H1 (cell line): ENCODE measurements at regions not wholly inside any gene's neighbourhood (a gene's known extent, or its start where the extent isn't known, plus 50 kb on each side); places are given as distances from the start of the nearest gene placed in this dataset.

Experiments
- BRCA1 ChIP-seq: IDR thresholded peaks from 2 replicates; pipeline ENCODE4 v1.6.1; 2012; ENCODE audit warnings: low read depth, low read length, improper control_type of control experiment
- CREB1 ChIP-seq: IDR thresholded peaks from 2 replicates; pipeline ENCODE4 v1.6.1; 2012; ENCODE audit warnings: inconsistent platforms
- CTCF ChIP-seq, 3 experiments: IDR thresholded peaks; 1 replicate in 2 of 3; 2 replicates in 1 of 3; pipeline versions ENCODE4 v1.5.1 to v1.6.1; 2011; ENCODE audit warnings: low read length in 3 of 3, mild to moderate bottlenecking in 3 of 3, inconsistent platforms in 2 of 3, low read depth in 1 of 3, moderate library complexity in 1 of 3; ENCODE audit not compliant: insufficient read depth in 1 of 3; ENCODE audit errors: control extremely low read depth in 1 of 3
- EP300 ChIP-seq, 2 experiments: IDR thresholded peaks; 1 replicate in 1 of 2; 2 replicates in 1 of 2; pipeline ENCODE4 v1.6.1; 2011 to 2012; ENCODE audit warnings: low read depth in 2 of 2, low read length in 2 of 2, mild to moderate bottlenecking in 2 of 2, borderline replicate concordance in 1 of 2, inconsistent platforms in 1 of 2, moderate library complexity in 1 of 2
- EZH2 ChIP-seq: fragments of 200-600 bp; sonication (generic); IDR thresholded peaks from 2 replicates; pipeline ENCODE4 v1.7.1; 2012; ENCODE audit warnings: low read depth, mild to moderate bottlenecking, moderate library complexity, low read length, inconsistent platforms; ENCODE audit not compliant: severe bottlenecking
- JUN ChIP-seq: IDR thresholded peaks from 2 replicates; pipeline ENCODE4 v1.6.1; 2011; ENCODE audit warnings: low read depth, mild to moderate bottlenecking, improper control_type of control experiment, low read length
- POLR2A ChIP-seq, 2 experiments: IDR thresholded peaks; 1 replicate in 1 of 2; 2 replicates in 1 of 2; pipeline ENCODE4 v1.6.1; 2011; ENCODE audit warnings: low read depth in 2 of 2, low read length in 2 of 2, mild to moderate bottlenecking in 2 of 2; ENCODE audit errors: control extremely low read depth in 1 of 2
- POLR2AphosphoS5 ChIP-seq: IDR thresholded peaks from 2 replicates; pipeline ENCODE4 v1.6.1; 2011; ENCODE audit warnings: low read depth, low read length
- RXRA ChIP-seq: IDR thresholded peaks from 2 replicates; pipeline ENCODE4 v1.6.1; 2011; ENCODE audit warnings: low read depth, mild to moderate bottlenecking, low read length, moderate library complexity; ENCODE audit not compliant: insufficient read depth
- SIN3A ChIP-seq, 2 experiments: IDR thresholded peaks in 1 of 2; conservative IDR thresholded peaks in 1 of 2; 2 replicates each; pipeline ENCODE4 v1.6.1; 2011 to 2012; ENCODE audit warnings: low read length in 2 of 2, improper control_type of control experiment in 1 of 2, low read depth in 1 of 2, mild to moderate bottlenecking in 1 of 2
- SRF ChIP-seq: IDR thresholded peaks from 2 replicates; pipeline ENCODE4 v1.6.1; 2011; ENCODE audit warnings: mild to moderate bottlenecking, low read depth, low read length, moderate library complexity
- TAF7 ChIP-seq: optimal IDR thresholded peaks from 2 replicates; pipeline ENCODE3; 2011; ENCODE audit warnings: low read depth, mild to moderate bottlenecking, inconsistent platforms, low read length, moderate library complexity, borderline replicate concordance

- TF ChIP-seq CTCF (IDR thresholded peaks at IDR 0.05; ENCODE audit: control extremely low read depth in 1 of 3, insufficient read depth in 1 of 3, low read depth in 1 of 3, low read length in 3 of 3) (no peak), POLR2A (IDR thresholded peaks at IDR 0.05; ENCODE audit: control extremely low read depth in 1 of 2, low read depth in 2 of 2, low read length in 2 of 2) (no peak), SIN3A (conservative IDR thresholded peaks at IDR 0.05 in 1 of 2, IDR thresholded peaks at IDR 0.05 in 1 of 2; ENCODE audit: low read depth in 1 of 2, low read length in 2 of 2) (no peak), RXRA (no peak), EZH2 (no peak), CREB1 (no peak), SRF (no peak), TAF7 (no peak), POLR2AphosphoS5 (no peak), EP300 (IDR thresholded peaks at IDR 0.05; ENCODE audit: borderline replicate concordance in 1 of 2, low read depth in 2 of 2, low read length in 2 of 2) (no peak), JUN (no peak), BRCA1 (no peak)
These were observed 86.3 kb upstream of the PIK3CG start for GRCh38 chr7:106778656-106779250.
